CD14-positive monocyte (primary cell): ENCODE measurements at regions not wholly inside any gene's neighbourhood (a gene's known extent, or its start where the extent isn't known, plus 50 kb on each side); places are given as distances from the start of the nearest gene placed in this dataset.

Source experiments
- DNase-seq, 3 donors: peaks; one replicate each; pipeline ENCODE4 v3.0.0-alpha.2; 2011 to 2022
- H2AFZ ChIP-seq: 2 replicates; pipeline ENCODE4 v1.6.0; 2012; ENCODE audit warnings: mild to moderate bottlenecking, low read depth, low read length, inconsistent platforms; ENCODE audit not compliant: insufficient read depth, poor library complexity, severe bottlenecking
- H3K27ac ChIP-seq, 2 donors: 1 replicate in 1 of 2; 2 replicates in 1 of 2; pipeline ENCODE4 v1.5.1; 2012 to 2013; ENCODE audit warnings: low read length in 2 of 2, control low read depth in 1 of 2, inconsistent platforms in 1 of 2, low read depth in 1 of 2, mild to moderate bottlenecking in 1 of 2
- H3K27me3 ChIP-seq, 2 donors: one replicate each; pipeline versions ENCODE4 v1.6.0 to v1.6.1; 2011 to 2013; ENCODE audit warnings: low read length in 2 of 2; ENCODE audit not compliant: control insufficient read depth in 2 of 2, insufficient read depth in 2 of 2
- H3K36me3 ChIP-seq, 2 donors: replicated peaks in 1 of 2; 1 replicate in 1 of 2; 2 replicates in 1 of 2; pipeline versions ENCODE4 v1.5.1 to v1.6.1; 2012 to 2013; ENCODE audit warnings: low read length in 2 of 2, control low read depth in 1 of 2, inconsistent platforms in 1 of 2, mild to moderate bottlenecking in 1 of 2; ENCODE audit not compliant: insufficient read depth in 2 of 2, control insufficient read depth in 1 of 2
- H3K4me1 ChIP-seq, 2 donors: 1 replicate in 1 of 2; 2 replicates in 1 of 2; pipeline versions ENCODE4 v1.5.1 to v1.6.1; 2012 to 2013; ENCODE audit warnings: low read length in 2 of 2, control low read depth in 1 of 2, inconsistent platforms in 1 of 2, mild to moderate bottlenecking in 1 of 2, moderate library complexity in 1 of 2; ENCODE audit not compliant: insufficient read depth in 2 of 2, control insufficient read depth in 1 of 2
- H3K4me2 ChIP-seq: replicated peaks from 2 replicates; pipeline ENCODE3; 2012; ENCODE audit warnings: low read length, moderate library complexity, mild to moderate bottlenecking; ENCODE audit not compliant: poor library complexity, severe bottlenecking; ENCODE audit errors: extremely low read depth
- H3K4me3 ChIP-seq, 3 experiments: fragments of 200-600 bp in 1 of 3; sonication (generic) in 1 of 3; replicated peaks in 1 of 3; 1 replicate in 2 of 3; 2 replicates in 1 of 3; pipeline ENCODE4 v1.5.1; 2011 to 2013; ENCODE audit warnings: low read length in 3 of 3, mild to moderate bottlenecking in 3 of 3, control low read depth in 2 of 3, low read depth in 2 of 3, inconsistent platforms in 1 of 3, moderate library complexity in 1 of 3
- H3K79me2 ChIP-seq: 2 replicates; pipeline ENCODE4 v1.6.0; 2012; ENCODE audit warnings: mild to moderate bottlenecking, control low read depth, inconsistent platforms, low read length, moderate library complexity; ENCODE audit not compliant: insufficient read depth
- H3K9ac ChIP-seq: 2 replicates; pipeline ENCODE4 v1.6.0; 2017; ENCODE audit warnings: low read length, mild to moderate bottlenecking; ENCODE audit not compliant: insufficient read depth, poor library complexity, severe bottlenecking
- H3K9me3 ChIP-seq, 2 donors: replicated peaks in 1 of 2; 1 replicate in 1 of 2; 2 replicates in 1 of 2; pipeline versions ENCODE4 v1.5.1 to v1.6.1; 2012 to 2013; ENCODE audit warnings: low read length in 2 of 2, control low read depth in 1 of 2; ENCODE audit not compliant: control insufficient read depth in 1 of 2, insufficient read depth in 1 of 2
- H4K20me1 ChIP-seq: 2 replicates; pipeline ENCODE4 v1.6.0; 2012; ENCODE audit warnings: mild to moderate bottlenecking, low read length, control low read depth, moderate library complexity; ENCODE audit not compliant: insufficient read depth
- H3K27ac Mint-ChIP-seq, 7 donors: one replicate each; pipeline ENCODE4 v1.8.0; 2020; ENCODE audit warnings: mild to moderate bottlenecking in 7 of 7, mixed read lengths in 7 of 7, moderate library complexity in 6 of 7, inconsistent platforms in 2 of 7
- H3K27me3 Mint-ChIP-seq, 3 donors: one replicate each; pipeline ENCODE4 v1.8.0; 2021 to 2022; ENCODE audit warnings: low read depth in 3 of 3, mild to moderate bottlenecking in 3 of 3, mixed read lengths in 3 of 3, moderate library complexity in 3 of 3, inconsistent platforms in 1 of 3
- H3K36me3 Mint-ChIP-seq, 2 donors: one replicate each; pipeline ENCODE4 v1.8.0; 2020; ENCODE audit warnings: mixed read lengths in 2 of 2, inconsistent platforms in 1 of 2, mild to moderate bottlenecking in 1 of 2
- H3K4me1 Mint-ChIP-seq: one replicate; pipeline ENCODE4 v1.8.0; 2020; ENCODE audit warnings: mild to moderate bottlenecking, mixed read lengths
- H3K4me3 Mint-ChIP-seq, 2 donors: one replicate each; pipeline ENCODE4 v1.8.0; 2020; ENCODE audit warnings: mild to moderate bottlenecking in 2 of 2, mixed read lengths in 2 of 2, moderate library complexity in 1 of 2
- H3K9me3 Mint-ChIP-seq, 7 donors: one replicate each; pipeline ENCODE4 v1.8.0; 2020 to 2022; ENCODE audit warnings: mixed read lengths in 7 of 7, mild to moderate bottlenecking in 6 of 7, moderate library complexity in 6 of 7, inconsistent platforms in 2 of 7
- CTCF ChIP-seq: fragments of 200-600 bp; IDR thresholded peaks from one replicate; pipeline ENCODE4 v1.8.0; 2022; ENCODE audit warnings: antibody characterized with exemption, mild to moderate bottlenecking
- WGBS: methylation state at CpG from one replicate; pipeline ENCODE4 v1.1.5; 2013; ENCODE audit warnings: missing lambda C conversion rate; ENCODE audit not compliant: insufficient coverage; 5-methylcytosine and 5-hydroxymethylcytosine counted together
- intact Hi-C, 2 donors: fragments of 100-400 bp; cut with micrococcal nuclease; formaldehyde crosslinking; loops; one replicate each; pipeline versions ENCODE4 v1.15.0 to v1.15.1; 2023

GRCh38 chr2:380772-381171, 92.9 kb upstream of the ALKAL2 start:
- Mint-ChIP-seq H3K9me3 (peaks cover 0 to 11% (median 6%) of the 10 kb centered on the region in 7 donors), H3K27ac (no peak overlapping the region), H3K4me3 (no peak overlapping the region), H3K27me3 (peaks cover 0 to 1% (median 0%) of the 10 kb centered on the region in 3 donors), H3K4me1 (no peaks in the 10 kb centered on the region), H3K36me3 (no peaks in the 10 kb centered on the region)
- no peaks in the 10 kb centered on the region for H3K79me2 ChIP-seq
- peaks cover 0 to 4% of the 10 kb centered on the region in 2 donors for H3K9me3 ChIP-seq
- no peak overlapping the region for H3K4me2 ChIP-seq
- H3K27ac ChIP-seq, result no peak overlapping the region
- no peak for TF ChIP-seq CTCF
- WGBS, result no CpG with 5 or more reads among the region's 7 CpGs
- H3K4me1 ChIP-seq, result no peaks in the 10 kb centered on the region
- no peak overlapping the region for H3K4me3 ChIP-seq
- intact Hi-C loops, result no loop called here
- no peaks in the 10 kb centered on the region for H4K20me1 ChIP-seq
- H3K36me3 ChIP-seq, result no peaks in the 10 kb centered on the region
- no peaks in the 10 kb centered on the region for H3K27me3 ChIP-seq
- no peak overlapping the region for H2AFZ ChIP-seq
- H3K9ac ChIP-seq, result no peak overlapping the region
- DNase-seq, result no peak

GRCh38 chr2:380221-380620, 92.3 kb upstream of the ALKAL2 start:
- no peak overlapping the region for H3K27ac ChIP-seq
- intact Hi-C loops, result no loop called here
- WGBS, result no CpG with 5 or more reads among the region's 2 CpGs
- H3K9me3 ChIP-seq, result peaks cover 0 to 7% of the 10 kb centered on the region in 2 donors
- H4K20me1 ChIP-seq, result no peaks in the 10 kb centered on the region
- TF ChIP-seq CTCF, result no peak
- H3K36me3 ChIP-seq, result no peaks in the 10 kb centered on the region
- H3K27me3 ChIP-seq, result no peaks in the 10 kb centered on the region
- H3K4me1 Mint-ChIP-seq, result no peaks in the 10 kb centered on the region
- no peak overlapping the region for H2AFZ ChIP-seq
- H3K4me3 ChIP-seq, result no peak overlapping the region
- H3K4me1 ChIP-seq, result no peaks in the 10 kb centered on the region
- no peak overlapping the region for H3K4me2 ChIP-seq
- H3K79me2 ChIP-seq, result no peaks in the 10 kb centered on the region
- no peaks in the 10 kb centered on the region for H3K27me3 Mint-ChIP-seq
- no peak overlapping the region for H3K9ac ChIP-seq
- DNase-seq, result no peak
- no peaks in the 10 kb centered on the region for H3K36me3 Mint-ChIP-seq
- peaks cover 0 to 11% (median 6%) of the 10 kb centered on the region in 7 donors for H3K9me3 Mint-ChIP-seq
- H3K27ac Mint-ChIP-seq, result no peak overlapping the region
- no peak overlapping the region for H3K4me3 Mint-ChIP-seq
